NCI-H226 (cell line): ENCODE measurements at regions not wholly inside any gene's neighbourhood (a gene's known extent, or its start where the extent isn't known, plus 50 kb on each side); places are given as distances from the start of the nearest gene placed in this dataset.
"Not testable (repeated sequence)": the region's sequence is repeated elsewhere in the genome, so short reads cannot be mapped to it uniquely, and the experiment has no call there.

Experiments
- DNase-seq: peaks from one replicate; pipeline ENCODE4 v3.0.0-alpha.2; 2015

DNA sequence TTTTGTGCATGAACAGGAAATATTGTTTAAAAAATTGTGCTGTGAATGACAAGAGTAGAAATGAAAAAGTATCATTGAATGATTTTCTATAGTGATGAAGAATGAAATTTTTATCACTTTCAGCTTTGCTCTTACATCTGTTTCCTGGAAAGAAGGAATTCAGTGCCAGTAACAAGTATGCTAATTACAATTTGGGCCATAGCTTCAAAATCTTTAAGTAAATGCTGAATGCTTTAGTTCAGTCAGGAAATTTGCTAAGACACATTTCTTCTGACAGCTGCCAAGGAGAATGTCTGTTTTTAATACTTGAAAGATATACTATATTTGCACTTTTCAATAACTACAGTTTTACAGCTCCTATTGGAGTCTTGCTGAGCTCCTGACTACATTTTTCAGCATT is 203.7 kb upstream of the RSPO3 start:
- DNase-seq = no peak

DNA sequence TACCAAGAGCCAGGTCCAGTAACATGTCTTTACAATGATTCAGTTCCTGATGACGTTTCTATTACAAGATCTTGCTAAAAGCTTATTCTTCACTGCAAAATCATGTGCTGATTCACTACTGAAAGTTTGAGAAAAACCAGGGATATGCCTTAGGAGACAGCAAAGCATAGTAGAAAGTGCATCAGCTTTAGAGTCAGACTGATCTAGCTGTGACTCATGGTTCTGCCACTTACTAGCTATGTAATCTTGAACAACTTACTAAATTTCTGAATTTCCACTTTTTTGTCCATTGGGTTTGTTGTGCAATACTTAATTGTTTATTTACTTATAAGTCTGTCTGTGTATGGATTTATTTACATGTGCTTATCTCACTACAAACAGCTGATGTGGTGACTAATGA is 198.5 kb upstream of the RSPO3 start:
- peak; percentile 94 for DNase-seq

- DNase-seq = no peak
Measured at GRCh38 chr6:126923807-126924206, 194.7 kb upstream of the RSPO3 start.

- no peak for DNase-seq
Measured at GRCh38 chr6:126926926-126927325, 191.5 kb upstream of the RSPO3 start.

DNA sequence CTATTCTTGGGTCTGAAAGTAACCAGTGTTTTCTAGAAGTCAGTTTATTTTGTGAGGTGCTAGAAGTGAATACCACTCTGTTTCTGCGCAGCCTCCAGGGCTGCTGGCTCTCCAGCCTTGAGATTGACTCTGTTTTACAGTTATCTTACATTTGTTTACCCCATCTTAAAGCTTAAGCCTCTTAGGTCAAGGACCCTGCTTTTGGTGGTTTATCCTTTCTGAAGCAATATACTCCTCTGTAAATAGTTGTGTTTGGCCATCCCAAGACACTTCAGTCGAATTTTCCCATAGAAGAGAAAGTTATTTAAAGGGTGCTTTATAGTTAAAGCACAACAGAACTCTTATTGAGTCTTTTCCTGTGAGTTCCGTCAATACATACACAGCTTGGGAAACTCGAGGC is 190.6 kb upstream of the RSPO3 start:
- DNase-seq = no peak

DNA sequence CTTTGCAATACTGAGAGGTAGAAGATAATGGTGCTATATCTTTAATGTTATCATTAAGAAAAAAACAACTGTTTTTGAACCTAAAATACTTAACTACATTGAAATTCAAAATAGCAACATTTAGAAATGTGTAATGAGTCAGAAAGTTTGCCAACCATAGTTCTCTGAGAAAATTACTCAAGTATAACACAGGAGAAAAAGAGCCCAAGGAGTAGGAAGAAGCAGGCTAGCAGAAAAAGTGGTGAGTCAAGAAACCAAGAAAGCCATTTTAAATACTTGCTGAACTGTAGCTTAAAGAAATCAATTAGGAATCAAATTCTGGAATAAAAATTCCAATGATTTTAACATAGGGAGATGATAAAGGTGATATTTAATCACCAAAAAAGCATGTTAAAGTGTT is 181.0 kb upstream of the RSPO3 start:
- no peak for DNase-seq

DNA sequence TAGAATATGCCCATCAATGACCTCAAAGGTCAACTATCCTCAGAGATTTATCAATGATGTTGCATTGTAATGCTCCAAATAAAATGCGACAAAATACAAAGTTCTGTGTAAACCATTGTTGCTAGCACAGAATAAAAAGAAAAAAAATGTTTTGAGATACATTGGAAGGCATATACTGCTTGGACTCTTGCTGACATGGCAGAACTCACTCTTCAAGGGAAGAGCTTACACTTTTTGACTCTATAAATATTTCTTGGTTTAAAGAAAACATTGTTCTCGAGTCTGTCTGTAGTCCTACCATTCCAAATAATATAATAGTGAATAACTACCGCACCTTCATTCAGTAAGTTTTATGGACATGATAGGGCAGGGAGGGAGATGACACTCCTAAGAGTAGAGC is 178.7 kb upstream of the RSPO3 start:
- DNase-seq = no peak

DNA sequence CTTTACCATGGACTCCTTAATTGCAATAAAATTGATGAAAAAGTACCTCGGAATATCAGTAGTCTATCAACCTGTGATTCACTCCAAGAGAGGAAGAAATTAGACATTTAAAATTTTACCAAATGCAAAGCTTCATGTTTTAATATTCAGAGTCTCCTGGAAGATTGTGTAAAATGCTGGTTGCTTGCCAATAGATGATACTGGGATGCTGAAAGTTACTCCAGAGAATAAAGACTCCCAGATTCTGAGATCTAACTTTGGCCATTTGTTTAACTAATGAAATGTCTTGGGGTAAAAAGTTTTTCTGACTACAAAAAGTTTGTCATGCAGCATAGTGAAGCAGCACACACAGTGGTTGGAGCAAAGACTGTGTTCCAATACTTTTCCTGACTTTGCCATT is 176.7 kb upstream of the RSPO3 start:
- no peak for DNase-seq

GRCh38 chr6:126944512-126944911 is 174.0 kb upstream of the RSPO3 start:
- DNase-seq = no peak

GRCh38 chr6:126945150-126945685 is 173.3 kb upstream of the RSPO3 start:
- DNase-seq = no peak

DNA sequence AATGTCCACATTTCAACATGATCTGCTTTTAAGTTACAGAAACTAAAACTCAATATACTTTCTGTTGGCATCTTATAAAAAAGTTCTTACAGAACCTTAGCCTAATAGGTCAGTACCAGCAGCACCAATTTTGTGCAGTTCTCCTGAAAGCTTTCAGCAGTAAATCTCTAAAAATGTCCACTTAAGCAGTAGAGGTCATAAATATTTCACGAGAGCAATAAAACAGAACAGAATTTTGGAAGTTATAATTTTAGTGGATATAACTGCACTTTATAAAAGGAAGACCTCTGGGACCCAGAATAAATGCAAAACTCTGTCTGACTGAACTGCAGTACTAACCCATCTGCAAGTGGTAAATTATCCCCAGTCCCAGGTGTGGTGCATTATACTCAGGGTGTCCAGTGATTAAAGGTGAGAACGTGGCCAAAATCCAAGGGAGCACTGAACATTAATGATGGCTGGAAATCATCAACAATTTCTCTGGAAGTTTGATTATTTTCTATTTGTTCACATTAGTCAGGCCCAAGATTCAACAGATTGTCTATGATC is 172.6 kb upstream of the RSPO3 start:
- DNase-seq = no peak

- no peak for DNase-seq
Measured at GRCh38 chr6:126947070-126947469, 171.4 kb upstream of the RSPO3 start.

DNA sequence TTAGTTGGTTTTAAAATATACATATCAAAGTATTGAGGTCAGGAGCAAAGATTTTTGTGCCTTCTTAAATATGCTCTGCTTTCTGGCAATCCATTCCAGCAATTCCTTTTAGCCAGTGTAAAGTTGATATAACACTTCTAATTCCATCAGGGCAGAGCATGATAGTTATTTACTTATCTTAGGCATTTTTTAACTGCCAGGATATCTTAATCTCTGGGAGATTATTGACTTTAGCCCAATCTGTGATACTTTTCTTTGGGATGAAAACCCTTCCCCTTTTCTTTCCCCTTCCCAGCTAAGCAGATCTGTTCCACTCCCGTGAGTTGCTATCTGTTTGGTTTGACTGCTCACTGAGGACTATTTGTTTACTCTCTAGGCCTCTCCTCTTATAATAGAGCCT is 168.7 kb upstream of the RSPO3 start:
- DNase-seq = no peak

DNA sequence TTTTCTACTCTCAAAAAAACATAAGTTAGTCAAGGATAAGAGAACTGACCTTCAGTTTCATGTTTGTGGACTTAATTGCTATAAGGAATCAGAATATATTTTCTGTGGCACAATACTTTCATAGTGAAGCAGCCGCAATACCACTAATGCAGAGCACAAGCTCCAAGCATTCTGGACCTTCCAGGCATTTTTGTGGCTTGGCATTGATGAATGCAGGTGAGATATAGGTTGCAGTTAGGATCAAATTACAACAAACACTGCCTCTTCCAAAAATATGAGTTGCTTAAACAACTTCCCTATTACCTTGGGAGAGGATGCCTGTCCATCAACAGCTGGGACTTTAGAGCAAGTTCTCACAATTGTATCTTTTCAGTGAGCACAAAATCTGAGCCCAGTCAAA is 162.8 kb upstream of the RSPO3 start:
- peak; percentile 32 for DNase-seq

GRCh38 chr6:126957721-126958120 is 160.8 kb upstream of the RSPO3 start:
- no peak for DNase-seq

DNA sequence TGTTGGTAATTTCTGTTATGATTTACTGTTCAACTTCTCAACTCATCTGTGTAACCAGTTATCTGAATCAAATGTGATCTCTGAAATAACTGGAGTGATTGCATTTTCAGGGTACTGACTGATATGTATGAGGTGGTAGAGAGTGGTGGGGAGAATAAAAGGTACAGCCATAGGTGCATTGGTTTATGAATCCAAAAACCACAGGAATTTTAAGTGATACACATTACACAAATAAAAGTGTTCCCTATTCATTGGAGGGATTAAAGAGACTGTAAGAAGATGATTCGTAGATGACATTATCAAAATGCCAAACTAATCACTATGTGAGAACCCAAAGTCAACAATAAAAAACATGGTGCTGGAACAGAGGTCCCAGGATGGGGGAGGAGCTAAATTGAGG is 158.7 kb upstream of the RSPO3 start:
- DNase-seq = no peak

- no peak for DNase-seq
Measured at GRCh38 chr6:126963077-126963809, 155.2 kb upstream of the RSPO3 start.

GRCh38 chr6:126967296-126968005 is 151.0 kb upstream of the RSPO3 start:
- no peak for DNase-seq

- DNase-seq = no peak
Measured at GRCh38 chr6:126976253-126976797, 142.1 kb upstream of the RSPO3 start.

DNA sequence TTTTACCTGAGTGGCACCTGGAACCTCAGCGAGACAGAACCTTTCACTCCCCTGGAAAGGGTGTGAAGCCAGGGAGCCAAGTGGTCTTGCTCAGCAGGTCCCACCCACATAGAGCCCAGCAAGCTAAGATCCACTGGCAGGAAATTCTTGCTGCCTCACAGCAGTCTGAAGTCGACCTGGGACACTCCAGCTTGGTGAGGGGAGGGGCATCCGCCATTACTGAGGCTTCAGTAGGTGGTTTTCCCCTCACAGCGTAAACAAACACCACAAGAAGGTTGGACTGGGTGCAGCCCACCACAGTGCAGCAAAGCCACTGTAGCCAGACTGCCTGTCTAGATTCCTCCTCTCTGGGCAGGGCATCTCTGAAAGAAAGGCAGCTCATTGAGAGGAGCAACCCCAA is 134.7 kb upstream of the RSPO3 start:
- no peak for DNase-seq

DNA sequence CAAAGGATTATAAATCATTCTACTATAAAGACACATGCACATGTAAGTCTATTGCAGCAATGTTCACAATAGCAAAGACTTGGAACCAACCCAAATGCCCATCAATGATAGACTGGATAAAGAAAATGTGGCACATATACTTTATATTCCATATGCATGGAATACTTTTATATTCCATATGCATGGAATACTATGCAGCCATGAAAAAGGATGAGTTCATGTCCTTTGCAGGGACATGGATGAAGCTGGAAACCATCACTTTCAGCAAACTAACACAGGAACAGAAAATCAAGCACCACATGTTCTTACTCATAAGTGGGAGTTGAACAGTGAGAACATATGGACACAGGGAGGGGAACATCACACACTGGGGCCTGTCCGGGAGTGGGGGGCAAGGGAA is 130.3 kb upstream of the RSPO3 start:
- not testable (repeated sequence) for DNase-seq

DNA sequence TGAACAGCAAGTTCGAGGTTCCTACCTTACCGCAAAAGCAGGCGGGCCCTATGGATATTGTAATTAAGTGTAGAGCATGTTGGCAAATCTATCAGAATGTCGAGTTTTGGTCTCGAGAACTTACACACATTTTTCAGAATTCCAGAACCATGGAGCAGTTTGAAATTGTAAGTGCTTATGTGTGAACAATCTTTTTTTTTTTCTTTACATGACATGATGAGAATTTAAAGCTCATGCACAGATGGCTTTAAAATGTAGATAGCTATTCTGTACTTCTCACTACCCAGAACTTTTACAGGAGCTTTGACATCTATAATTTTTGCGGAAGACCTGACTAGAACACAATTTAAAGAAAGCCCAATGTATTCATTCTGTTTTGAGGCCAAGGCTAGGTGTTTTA is 117.8 kb upstream of the RSPO3 start:
- no peak for DNase-seq

DNA sequence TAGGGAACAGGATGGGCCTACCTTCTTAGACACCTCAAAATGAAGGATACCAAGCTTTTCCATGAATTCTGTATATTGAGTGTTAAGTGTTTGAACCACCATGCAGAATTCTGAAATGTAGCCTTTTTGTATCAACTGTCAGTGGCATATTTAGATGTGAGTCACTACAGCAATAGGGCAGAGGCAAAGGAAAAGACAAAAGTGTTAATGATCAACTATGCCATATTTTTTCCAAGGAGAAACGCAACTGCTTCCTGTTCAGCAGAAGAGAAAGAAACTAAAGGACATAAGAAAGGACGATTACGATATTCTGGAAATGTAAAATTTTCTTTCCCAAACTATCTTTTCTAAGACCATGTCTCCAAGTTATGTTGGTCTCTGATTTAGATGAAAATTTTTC is 104.6 kb upstream of the RSPO3 start:
- no peak for DNase-seq

DNA sequence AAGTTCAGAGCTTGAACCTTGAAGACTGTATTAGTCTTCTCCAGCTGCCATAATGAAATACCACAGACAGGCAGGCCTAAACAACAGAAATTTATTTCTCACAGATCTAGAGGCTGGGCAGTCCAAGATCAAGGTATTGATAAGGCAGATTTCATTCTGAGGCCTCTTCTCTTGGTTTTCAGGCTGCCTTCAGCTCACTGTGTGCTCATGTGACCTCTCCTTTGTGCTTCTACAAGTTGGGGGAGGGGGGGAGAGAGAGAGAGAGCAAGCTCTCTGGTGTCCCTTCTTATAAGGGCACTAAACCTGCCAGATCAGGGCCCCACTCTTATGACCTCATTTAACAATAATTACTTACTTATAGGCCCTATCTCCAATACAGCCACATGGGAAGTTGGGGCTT is 102.6 kb upstream of the RSPO3 start:
- no peak for DNase-seq
